TTC549 (cell line): ENCODE measurements at regions not wholly inside any gene's neighbourhood (a gene's known extent, or its start where the extent isn't known, plus 50 kb on each side); places are given as distances from the start of the nearest gene placed in this dataset.
"Not testable (repeated sequence)": the region's sequence is repeated elsewhere in the genome, so short reads cannot be mapped to it uniquely, and the experiment has no call there.

Source experiments
- FAIRE-seq: peaks from 2 replicates; lab custom pipeline; 2012; peaks lifted over from hg19 to GRCh38; lab: Jason Lieb, UNC

DNA sequence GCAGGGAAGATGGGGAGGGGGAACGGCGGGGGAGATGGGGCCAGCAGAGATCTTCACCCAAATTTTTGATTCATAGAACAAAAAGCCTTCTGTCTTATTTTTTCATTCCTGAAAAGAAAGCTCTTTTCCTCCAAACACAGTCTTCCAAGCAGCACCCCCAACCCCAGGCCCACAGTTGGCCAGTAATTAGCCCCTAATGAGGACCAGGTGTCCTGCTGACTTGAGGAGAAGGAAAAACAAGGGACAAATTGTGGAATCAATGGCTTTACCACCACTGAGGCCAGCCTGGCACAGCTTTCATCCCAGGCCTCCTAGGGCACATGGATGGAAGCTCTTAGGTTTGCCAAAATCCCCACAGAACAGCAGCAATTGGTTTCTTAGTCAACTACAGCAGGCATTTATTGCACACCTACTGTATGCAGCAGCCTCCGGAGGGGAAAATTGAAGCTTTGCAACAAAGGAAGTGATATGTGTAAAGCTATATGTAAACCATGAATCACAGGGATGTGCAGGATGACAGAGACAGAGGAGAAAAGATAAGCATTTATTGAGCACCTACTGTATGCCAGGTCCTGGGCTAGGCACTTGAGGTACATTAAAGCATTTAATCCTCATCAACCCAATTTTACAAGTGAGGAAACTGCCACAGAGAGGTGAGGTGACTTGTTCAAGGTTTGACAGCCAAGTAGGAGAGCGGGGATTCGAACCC lies 199.5 kb downstream of the TBC1D2B start:
- FAIRE-seq, result no peak

DNA sequence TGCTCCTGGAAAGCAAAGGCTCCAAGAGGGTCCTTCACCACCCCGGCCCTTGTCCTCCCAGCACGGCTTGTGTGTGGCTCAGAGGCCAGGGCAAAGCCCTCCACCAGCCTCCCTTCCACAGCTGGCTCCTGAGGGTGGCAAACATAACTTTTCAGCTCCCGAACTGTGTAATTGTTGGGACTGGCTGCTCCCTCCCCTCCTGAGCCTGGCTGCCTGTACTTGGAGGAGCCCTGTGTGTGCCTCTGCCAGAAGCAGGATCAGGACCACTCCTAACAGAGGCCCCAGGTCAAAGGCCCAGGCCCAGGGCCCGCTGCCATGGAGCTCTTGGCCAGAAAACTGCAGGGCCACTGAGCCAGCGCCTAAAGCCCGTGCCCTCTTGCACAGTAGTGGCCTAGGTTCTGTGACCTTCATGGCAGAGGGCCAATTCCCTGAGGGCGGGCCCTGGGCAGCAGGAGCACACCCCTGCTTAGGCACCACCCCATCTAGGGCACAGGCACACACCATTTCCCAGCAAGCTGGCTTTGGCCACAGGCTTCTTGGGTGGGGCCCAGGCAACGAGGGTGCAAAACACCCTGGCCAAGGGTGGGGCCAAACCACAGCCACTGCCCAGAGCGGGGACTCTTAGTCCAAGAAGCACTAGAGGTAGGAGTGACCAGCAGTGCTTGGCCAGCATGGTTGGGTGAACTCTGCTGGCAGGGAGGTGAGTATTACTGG lies 201.2 kb downstream of the TBC1D2B start:
- not testable (repeated sequence) for FAIRE-seq

DNA sequence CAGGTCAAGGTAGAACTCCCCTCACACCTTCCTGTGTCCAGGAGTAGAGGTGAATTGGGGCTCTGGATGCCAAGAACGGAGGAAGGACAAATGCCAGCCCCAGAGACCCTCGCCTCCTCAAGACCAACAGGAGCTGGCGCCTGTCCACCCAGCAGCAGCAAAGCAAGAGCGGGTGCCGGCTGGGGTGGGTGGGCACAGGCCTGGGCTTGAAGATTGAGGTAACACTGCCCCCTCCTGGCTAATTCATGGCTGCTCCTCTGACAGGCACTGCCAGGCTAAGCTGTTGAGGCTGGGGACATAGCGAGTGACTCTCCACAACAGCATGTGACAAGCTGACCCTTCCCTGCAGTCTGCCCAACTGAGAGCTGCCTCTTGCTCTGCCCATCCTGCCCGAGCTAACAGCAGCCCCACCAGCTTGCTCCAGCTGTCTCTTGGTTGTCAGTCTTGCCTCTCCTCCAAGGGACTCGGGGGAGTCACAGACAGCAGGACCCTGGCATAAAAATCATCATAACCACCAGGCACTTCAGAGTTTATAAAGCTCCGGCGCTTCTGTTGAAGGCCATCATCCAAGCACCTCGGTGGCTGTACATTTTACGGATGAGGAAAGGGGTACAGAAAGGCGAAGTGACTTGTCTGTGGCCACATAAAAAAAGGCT lies 202.3 kb downstream of the TBC1D2B start:
- FAIRE-seq, result not testable (repeated sequence)

DNA sequence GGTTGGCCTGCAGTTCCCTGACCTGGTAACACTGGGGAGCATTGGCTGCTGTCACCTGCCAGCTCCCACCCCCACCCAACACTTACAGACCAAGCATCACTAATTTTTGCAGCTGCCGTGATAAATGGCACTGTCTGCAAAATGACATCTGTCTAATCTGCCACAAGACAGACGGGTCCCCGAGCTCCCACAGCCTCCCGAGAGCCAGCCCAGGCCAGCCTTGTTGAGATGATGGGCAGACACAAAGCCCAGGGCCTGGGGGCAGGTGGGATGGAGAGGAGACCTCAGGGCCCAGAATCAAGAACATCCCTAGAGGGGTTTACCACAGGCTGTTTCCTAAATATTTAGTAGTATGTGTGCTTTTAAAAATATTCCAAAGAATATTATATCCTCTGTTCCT lies 203.4 kb downstream of the TBC1D2B start:
- FAIRE-seq, result no peak

DNA sequence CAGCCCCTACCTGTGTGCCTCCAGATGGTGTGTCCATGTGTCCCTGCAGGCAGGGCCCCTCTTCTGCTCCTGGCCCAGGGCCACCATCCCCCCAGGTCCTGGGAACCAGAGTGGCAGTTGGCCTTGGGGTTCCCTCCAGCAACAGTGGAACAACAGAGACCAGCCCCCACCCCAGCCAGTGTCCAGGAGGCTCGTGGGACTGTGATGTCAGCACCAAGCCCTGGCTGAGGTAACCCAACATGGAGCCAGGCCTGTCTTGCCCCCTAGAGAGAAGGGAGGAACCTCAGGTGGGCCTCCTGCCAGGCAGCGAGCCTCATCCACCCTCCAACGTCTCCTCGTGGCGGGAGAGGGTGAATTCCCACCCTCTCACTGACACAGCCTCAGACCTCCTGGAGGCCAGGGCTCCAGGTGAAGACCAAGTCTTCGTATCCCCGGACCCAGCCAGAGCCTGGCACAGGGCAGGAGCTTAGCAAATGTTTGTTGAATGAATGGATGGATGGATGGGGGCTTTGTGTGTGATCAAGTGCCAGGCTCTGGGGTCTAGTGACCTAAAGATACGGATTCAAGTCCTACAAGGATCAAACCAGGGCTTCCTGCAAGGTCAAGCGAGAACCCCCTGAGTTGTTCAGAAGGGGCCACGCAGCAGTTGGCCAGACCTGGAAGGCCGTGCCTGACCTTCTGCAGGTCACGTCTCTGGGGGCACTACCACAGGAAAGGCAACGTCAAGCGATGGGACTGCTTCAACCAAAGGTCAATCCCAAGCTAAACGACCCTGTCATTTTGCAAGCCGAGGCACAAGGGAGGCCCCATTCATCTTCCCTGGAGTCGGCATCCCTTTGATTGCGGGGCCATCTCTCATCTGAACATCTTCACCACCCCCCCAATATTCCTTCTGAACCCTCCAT lies 204.7 kb downstream of the TBC1D2B start:
- FAIRE-seq, result not testable (repeated sequence)

DNA sequence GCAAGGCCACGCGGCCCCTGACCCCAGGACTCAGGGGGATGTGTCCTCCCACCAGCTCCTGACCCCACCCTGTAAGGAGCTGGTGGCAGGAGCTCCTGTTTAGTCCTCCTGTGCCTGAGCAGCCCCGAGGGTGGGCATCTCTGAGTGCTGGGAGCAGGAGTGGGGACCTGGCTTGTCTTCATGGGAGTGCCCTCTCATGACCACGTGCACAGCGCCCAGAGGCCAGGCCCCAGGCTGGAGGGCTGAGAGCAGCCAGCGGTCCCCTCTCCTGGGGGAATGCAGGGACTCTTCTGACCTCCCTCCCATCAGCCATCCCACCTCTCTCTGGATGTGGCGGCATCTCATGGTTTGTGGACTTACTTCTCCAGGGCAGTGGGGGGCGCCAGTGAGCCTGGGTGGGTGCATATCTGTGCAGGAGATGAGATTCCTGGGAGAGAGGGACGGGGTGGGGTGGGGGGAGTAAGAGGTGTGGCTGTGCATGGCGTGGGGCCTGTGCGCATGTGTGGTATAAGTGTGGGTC lies 205.6 kb downstream of the TBC1D2B start:
- no peak for FAIRE-seq

DNA sequence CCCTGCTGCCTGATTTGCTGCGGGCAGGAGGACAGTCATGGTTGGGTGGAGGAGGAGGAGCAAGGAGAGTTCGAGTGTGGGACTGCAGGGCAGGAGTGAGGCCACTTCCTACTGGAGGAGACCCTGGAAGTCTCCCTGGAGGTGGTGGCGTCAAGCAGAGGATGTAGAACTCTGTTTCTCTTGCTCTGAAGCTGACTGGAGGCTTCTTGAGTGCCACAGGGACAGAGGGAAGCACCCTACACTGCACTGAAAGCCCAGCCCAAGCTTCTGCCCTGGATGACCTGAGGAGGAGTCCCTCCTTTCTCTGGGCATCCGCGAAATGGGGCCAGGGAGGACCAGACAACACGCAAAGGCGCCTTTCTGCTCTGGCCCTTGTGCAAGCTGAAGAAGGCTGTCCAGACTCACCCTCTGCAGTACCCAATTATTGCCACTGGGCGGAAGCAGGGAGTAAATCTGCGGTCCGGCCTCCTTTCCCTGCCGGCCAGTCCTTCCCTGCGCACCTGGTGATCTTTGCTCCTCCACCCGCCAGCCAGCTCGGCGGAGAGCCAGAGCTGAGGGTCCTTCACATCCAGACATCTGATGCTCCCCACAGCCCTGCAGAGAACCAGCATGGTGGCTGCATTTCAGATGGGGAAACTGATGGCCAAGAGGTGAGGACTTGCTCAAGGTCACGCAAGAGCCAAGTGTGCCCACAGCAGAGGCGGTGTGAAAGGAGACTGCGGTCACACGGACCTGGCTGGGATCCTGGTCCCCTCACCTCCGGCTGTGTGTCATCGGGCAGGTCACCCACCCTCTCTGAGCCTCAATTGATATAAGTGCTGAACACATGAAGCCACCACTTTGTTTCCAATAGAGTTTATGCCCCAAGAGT lies 207.1 kb downstream of the TBC1D2B start:
- no peak for FAIRE-seq

DNA sequence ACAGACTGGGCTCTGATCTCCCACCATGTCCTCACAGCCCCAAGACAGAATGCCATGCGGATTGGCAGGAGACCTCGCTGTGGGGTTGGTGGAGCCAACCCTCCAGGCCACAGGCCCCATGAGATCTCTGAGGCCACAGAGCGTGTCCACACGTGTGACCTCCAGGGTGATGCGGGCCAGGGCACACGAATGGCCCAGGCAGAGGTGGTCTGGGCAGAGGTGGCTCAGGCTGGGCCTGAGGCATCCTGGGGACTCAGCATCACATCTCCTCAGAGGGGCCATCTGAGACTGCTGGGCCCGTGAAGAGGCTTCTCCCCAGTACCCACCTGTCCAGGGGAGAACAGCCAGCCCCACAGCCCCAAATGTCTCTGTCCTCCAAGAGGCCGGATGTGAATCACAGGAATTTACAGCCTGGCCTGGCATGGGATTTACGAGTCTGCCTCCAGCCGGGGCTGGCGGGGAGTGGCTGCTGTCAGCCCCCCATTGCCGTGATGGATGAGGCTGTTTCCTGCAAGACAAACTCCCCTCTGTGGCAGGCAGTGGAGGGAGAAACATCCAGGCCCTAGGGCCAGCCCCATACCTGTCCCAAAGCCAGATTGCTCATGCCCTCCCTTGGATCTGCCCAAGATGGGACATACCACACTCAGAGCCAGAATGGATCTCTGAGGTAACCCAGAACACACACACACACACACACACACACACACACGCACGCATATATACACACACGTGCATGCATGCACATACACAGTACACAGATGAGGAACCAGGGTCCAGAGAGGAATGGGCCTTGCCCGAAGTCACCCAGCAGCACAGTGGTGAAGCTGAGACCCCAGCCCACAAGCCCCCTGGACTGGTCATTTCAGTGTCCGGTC lies 208.3 kb downstream of the TBC1D2B start:
- FAIRE-seq, result no peak

DNA sequence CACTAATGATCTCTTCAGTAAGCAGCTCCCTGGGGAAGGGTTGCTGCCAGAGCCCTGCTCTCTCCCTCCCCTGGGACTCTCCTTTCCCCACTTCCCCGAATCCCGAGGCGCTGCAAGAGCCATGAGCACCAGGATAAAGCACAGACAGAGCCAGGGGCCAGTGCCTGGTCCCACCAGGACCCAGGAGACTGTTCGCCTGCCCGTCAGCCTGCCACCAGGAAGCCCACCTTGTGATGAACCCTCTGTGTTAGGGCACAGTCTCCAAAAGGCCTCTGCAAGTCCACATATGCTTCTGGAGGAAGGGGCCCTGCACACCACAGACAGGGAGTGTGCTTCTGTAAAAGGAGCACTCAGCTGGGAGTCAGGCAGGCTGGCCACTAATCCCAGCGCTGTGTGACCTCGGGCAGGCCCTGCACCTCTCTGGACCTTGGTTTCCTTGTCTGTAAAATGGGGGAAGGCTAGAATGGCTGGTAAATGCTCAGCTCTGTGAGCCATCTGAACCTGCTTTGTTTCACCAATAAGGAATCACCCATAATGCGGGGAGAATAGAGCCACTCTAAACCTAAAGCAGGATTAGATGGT lies 209.4 kb downstream of the TBC1D2B start:
- not testable (repeated sequence) for FAIRE-seq

DNA sequence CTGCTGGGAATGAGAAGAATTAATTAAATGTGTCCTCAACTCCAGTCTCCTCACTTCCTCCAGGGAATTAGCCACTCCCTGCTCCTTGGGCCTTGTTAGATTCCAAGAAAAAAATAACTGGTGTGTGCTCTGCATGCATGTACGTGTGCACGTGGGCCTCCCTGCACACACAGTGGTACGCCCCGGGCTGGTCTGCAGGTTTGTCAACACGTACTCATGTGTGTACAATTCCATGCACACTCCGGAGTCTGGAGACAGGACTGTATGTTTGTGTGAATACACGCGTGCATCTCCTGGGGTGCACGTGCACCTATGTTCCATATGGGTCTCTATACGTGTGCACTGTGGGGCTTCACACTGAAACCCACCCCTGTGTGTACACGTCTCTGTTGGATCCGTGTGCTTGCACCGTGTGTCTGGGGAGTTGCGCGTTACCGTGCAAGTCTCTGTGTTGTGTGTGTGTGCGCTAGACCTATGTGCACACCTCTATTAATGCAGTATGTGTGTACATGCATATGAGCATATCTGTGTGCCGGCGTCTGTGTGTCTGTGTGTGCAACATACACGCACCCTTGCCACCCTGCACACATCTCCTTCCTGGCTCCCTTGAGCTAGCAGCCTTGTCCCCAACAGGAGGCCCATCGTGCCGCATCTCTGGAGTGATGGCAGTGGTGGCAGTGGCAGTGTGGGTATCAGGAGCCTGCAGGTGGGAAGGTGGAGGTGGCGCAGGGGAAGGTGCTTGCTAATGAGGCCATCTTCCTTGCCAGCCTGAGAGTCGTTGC lies 210.1 kb downstream of the TBC1D2B start:
- FAIRE-seq, result no peak

DNA sequence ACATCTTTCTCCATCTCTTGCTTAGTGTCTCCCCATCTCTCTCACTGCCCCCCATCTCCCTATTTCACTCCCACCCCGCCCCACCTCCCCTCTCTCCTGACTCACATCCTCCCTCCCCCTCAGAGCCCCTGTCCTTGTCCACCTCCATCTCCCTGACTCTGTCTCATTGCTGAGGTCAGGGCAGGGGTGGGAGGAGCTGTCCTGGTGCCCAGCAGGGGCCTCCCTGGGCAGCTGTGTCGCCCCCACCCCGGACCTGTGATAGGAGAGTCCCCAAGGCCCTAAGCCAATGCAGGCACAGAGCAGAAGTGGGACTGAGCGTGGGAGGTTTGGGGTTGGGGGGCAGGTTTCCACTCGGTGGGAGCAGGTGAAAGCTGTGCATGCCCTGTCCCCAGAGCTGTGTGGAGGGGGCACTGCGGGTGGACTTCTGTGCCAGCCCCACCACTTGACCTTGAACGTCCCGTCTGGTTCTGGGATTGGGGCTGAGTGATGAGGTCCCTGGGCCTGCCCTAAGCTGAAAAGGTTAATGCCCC lies 210.8 kb downstream of the TBC1D2B start:
- no peak for FAIRE-seq

DNA sequence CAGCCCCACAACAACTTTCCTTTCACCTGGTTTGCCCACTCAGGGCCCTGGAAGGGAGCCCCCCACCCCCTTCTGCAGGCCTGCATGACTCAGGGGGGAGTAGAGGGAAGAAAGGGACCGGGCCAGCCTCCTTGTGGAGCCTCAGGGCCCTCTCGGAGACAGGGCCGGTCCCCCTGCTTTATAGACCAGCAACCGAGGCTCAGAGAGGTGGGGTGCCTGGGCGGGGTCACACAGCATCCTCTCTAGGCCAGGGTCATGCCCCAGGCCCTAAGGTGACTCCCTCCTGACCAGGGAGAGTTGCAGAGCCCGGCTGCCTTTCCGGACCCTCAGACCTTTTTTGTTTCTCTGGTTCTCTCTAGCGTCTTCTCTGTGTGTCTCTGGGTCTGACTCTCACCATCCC lies 211.3 kb downstream of the TBC1D2B start:
- FAIRE-seq, result no peak

DNA sequence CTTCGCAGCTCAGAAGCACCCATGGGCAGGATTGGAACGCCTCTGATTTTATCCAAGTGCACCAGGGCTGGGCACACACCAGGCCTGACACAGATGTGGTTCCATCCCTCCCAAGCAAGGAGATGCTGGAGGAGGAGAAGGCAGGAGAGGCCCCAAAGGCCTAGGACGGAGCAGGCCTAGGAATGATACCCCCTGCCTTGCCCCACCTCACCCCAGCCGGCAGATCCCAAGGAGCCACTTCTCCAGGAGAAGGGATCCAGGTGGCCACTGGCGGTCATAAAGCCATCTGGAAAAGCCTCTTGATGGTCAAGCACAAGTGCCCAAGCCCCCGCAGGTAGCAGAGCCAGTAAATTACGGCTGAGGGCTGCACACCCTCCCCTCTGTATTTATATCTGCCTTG lies 211.8 kb downstream of the TBC1D2B start:
- FAIRE-seq, result no peak

DNA sequence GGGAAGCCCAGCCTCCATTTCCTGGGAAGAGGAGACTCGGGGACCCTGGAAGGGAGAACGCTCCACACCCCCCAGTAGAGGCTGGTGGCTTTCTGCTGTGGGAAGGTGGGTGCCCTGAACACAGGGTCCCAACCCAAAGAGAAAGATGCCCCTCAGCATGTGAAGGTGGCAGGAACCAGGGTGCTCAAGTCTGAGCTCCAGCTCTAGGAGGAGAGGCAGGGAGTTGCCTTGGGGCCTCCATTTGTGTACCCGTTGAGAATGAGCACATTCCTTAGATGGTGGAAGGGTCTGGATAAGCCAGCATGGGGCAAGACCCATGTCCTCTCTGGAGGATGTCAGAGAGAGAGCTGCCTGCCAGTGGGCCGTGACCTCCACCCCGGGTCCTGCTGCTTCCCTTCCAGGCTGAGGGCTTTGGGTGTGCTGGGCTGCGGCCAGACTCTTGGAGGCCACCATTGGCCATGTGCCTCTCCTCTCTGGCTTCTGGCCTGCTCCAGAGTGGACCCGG lies 212.4 kb downstream of the TBC1D2B start:
- no peak for FAIRE-seq

DNA sequence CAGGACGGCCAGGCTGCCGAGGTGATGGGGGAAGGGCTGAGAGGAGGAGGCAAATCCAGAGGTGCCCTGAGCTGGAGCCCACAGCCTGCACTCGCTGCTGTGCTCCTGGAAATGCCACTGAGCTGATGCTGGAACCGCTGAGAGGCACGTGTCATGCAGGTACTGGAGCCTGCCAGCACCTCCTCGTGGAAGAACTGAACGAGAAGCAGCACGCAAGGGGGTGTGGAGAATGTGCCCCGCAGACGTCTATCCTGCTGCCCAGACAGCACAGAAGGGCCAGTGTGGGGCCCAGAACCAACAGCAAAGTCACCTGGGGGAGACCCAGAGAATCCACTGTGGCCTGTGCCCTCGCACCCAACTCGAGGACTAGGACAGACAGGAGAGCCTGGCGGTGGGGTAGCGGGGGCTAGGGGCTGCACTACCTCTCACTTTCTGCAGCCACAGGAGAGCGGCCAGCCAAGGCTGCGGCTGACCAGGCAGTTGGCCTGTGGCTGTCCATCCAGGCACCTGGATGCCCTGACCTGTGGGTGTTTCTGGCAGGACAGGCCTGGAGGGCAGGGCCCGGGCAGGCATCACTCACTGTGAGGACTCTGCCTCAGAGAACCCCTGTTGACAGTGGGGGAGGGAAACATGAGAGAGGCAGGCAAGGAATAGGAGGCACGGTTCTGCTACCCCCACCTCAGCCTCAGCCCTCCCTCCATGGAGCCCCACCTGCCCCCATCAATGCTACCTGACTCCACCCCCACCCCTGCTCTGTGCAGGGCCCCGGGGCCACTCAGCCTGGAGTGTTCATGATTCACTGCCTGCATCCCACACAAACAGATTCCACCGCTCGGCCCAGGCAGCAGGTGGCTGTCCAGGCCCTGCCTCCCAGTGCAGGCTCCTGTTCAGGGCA lies 213.1 kb downstream of the TBC1D2B start:
- no peak for FAIRE-seq

DNA sequence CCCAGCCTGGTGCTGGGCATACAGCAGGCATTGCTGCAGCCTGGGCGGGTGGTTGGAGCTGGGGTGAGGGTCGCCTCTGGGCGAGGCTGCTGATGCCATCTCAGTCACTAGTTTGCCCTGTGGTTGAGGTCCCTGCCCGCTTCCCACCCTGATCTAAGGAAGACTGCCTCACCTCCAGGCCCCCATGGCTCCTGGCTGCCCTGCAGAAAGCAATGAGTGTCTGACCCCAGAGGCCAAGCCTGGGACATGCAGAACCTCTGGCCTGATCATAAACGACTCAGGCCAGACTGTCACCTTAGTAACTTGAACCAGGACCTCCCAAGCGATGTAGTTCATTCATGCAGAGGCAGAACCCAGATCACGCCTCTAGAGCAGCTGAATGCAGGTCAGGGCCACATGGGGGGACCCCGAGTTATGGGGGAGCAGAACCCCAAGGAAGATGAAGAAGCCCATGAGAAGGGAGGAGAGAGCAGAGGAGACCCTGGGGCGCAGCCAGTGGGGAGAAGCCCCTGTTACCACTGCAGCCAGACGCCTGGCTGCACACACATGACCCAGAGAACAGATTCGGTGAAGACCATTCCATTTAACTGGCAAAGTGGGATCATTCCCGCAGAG lies 213.9 kb downstream of the TBC1D2B start:
- FAIRE-seq, result no peak

DNA sequence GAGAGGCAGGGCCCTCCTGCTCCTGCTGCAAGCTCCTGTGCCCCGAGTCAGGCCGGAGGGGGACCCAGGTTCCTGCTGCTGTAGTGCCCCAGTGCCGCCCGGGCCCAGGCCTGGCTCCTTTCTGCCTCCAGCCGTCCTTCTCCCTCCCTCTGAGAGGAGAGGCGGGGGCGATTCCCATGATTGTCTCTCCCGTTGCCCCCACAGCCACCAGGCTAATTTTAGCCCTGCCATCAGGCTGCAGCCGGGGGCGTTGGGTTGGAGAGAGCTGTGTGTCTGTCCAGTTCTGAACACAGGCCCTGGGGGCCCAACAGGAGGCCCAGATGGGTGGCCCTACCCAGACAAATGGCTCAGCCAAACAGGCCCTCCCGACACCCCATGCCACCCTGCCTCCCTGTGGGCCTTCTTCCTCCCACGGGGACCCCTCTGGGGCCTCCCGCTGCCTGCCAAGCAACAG lies 214.8 kb downstream of the TBC1D2B start:
- FAIRE-seq, result no peak
